HCT116 (cell line): ENCODE measurements at regions not wholly inside any gene's neighbourhood (a gene's known extent, or its start where the extent isn't known, plus 50 kb on each side); places are given as distances from the start of the nearest gene placed in this dataset.

Source experiments
- EZH2 ChIP-seq: fragments of 200-600 bp; sonication (generic); IDR thresholded peaks from 2 replicates; pipeline ENCODE4 v1.6.1; 2017; ENCODE audit warnings: antibody characterized with exemption, mixed run types
- EZH2phosphoT487 ChIP-seq: fragments of 200-600 bp; IDR thresholded peaks from 2 replicates; pipeline ENCODE4 v1.6.1; 2018; ENCODE audit warnings: antibody characterized with exemption, borderline replicate concordance
- POLR2A ChIP-seq: IDR thresholded peaks from 2 replicates; pipeline ENCODE4 v1.7.0; 2011; ENCODE audit warnings: borderline replicate concordance; ENCODE audit not compliant: insufficient read depth, insufficient read length; ENCODE audit errors: extremely low read depth
- POLR2AphosphoS5 ChIP-seq: IDR thresholded peaks from 2 replicates; pipeline ENCODE4 v1.6.1; 2011; ENCODE audit warnings: mild to moderate bottlenecking, low read depth, low read length, moderate library complexity
- RAD21 ChIP-seq: IDR thresholded peaks from 2 replicates; pipeline ENCODE4 v1.6.1; 2012; ENCODE audit warnings: low read depth, mild to moderate bottlenecking
- SIN3A ChIP-seq: IDR thresholded peaks from 2 replicates; pipeline ENCODE4 v1.6.1; 2012; ENCODE audit warnings: low read depth
- TCF7L2 ChIP-seq: IDR thresholded peaks from 2 replicates; pipeline ENCODE4 v1.7.0; 2011; ENCODE audit warnings: borderline replicate concordance, inconsistent platforms; ENCODE audit not compliant: insufficient read depth, insufficient read length; ENCODE audit errors: extremely low read depth
- TF ChIP-seq, protein P1 (sequence below), 3 experiments: fragments of 200-600 bp in 1 of 3; sonication (generic) in 1 of 3; IDR thresholded peaks in 2 of 3; conservative IDR thresholded peaks in 1 of 3; 2 replicates each; pipeline ENCODE4 v1.5.1; 2012 to 2017; ENCODE audit warnings: low read depth in 2 of 3, low read length in 2 of 3, antibody characterized with exemption in 1 of 3, borderline replicate concordance in 1 of 3, control low read depth in 1 of 3, mild to moderate bottlenecking in 1 of 3, mixed read lengths in 1 of 3, mixed run types in 1 of 3, moderate library complexity in 1 of 3; ENCODE audit not compliant: insufficient read depth in 1 of 3
- TF ChIP-seq, protein P2 (sequence below): IDR thresholded peaks from 2 replicates; pipeline ENCODE4 v1.6.1; 2011; ENCODE audit warnings: mild to moderate bottlenecking, low read length, moderate library complexity; ENCODE audit not compliant: insufficient replicate concordance; ENCODE audit errors: extremely low read depth

DNA sequence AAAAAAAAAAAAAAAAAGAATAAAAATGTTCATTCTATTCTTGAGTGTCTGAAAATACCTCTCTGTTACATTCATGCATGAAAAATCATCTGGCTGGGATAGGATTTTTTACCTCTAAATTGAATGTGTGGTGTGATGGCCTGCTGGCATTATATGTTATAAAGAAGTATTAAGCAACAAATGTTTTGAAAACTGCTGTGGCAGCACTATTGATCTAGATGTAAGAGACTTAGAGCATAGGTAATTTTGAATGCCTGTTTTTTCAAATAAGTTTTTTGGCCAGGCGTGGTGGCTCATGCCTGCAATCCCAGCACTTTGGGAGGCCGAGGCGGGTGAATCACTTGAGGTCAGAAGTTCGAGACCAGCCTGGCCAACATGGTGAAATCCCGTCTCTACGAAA, 147.0 kb upstream of the LINC00305 start:
- TF ChIP-seq, protein P1, sequence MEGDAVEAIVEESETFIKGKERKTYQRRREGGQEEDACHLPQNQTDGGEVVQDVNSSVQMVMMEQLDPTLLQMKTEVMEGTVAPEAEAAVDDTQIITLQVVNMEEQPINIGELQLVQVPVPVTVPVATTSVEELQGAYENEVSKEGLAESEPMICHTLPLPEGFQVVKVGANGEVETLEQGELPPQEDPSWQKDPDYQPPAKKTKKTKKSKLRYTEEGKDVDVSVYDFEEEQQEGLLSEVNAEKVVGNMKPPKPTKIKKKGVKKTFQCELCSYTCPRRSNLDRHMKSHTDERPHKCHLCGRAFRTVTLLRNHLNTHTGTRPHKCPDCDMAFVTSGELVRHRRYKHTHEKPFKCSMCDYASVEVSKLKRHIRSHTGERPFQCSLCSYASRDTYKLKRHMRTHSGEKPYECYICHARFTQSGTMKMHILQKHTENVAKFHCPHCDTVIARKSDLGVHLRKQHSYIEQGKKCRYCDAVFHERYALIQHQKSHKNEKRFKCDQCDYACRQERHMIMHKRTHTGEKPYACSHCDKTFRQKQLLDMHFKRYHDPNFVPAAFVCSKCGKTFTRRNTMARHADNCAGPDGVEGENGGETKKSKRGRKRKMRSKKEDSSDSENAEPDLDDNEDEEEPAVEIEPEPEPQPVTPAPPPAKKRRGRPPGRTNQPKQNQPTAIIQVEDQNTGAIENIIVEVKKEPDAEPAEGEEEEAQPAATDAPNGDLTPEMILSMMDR (IDR thresholded peaks at IDR 0.05 in 2 of 3, conservative IDR thresholded peaks at IDR 0.05 in 1 of 3; ENCODE audit: borderline replicate concordance in 1 of 3, insufficient read depth in 1 of 3, low read depth in 2 of 3, low read length in 2 of 3): no peak
- no peak for TF ChIP-seq POLR2A
- no peak for TF ChIP-seq EZH2
- TF ChIP-seq TCF7L2: no peak
- TF ChIP-seq SIN3A: no peak
- TF ChIP-seq POLR2AphosphoS5: no peak
- no peak for TF ChIP-seq EZH2phosphoT487
- no peak for TF ChIP-seq RAD21
- TF ChIP-seq, protein P2, sequence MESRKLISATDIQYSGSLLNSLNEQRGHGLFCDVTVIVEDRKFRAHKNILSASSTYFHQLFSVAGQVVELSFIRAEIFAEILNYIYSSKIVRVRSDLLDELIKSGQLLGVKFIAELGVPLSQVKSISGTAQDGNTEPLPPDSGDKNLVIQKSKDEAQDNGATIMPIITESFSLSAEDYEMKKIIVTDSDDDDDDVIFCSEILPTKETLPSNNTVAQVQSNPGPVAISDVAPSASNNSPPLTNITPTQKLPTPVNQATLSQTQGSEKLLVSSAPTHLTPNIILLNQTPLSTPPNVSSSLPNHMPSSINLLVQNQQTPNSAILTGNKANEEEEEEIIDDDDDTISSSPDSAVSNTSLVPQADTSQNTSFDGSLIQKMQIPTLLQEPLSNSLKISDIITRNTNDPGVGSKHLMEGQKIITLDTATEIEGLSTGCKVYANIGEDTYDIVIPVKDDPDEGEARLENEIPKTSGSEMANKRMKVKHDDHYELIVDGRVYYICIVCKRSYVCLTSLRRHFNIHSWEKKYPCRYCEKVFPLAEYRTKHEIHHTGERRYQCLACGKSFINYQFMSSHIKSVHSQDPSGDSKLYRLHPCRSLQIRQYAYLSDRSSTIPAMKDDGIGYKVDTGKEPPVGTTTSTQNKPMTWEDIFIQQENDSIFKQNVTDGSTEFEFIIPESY: no peak
